ENCODE measurements at regions not wholly inside any gene's neighbourhood (a gene's known extent, or its start where the extent isn't known, plus 50 kb on each side); places are given as distances from the start of the nearest gene placed in this dataset.
"Not testable (repeated sequence)": the region's sequence is repeated elsewhere in the genome, so short reads cannot be mapped to it uniquely, and the experiment has no call there.

DNA sequence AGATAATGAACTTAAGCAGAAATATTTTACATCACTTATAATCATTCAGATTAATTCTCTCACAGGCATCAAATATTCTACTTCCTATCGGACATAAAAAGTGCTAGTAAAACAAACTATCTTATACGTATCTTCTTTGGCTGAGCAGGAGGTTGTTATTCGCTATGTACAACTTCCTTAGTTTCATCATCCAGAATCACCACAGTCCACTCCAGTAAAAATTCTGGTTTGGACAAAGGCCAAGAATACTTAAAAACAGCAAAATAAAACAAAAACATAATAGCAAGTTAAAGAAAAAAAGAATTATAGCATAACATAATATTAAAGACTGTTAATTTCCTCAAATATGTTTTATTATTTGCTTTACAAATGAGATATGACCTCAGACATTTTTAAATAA, 1077.1 kb upstream of the CELF4 start:
- no peak for DNase-seq

DNA sequence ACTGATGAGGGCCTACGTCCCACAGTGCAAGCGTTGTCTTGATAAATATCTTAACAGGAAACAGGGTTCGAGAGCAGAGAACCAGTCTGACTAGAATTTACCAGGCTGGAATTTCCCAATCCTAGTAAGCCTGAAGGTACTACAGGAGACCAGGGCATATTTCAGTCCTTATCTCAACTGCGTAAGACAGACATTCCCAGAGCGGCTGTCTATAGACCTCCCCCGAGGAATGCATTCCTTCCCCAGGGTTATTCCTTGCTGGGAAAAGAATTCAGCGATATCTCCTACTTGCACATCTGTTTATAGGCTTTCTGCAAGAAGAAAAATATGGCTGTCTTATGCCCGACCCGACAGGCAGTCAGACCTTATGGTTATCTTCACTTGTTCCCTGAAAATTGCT, 1074.1 kb upstream of the CELF4 start:
- DNase-seq, result not testable (repeated sequence)

DNA sequence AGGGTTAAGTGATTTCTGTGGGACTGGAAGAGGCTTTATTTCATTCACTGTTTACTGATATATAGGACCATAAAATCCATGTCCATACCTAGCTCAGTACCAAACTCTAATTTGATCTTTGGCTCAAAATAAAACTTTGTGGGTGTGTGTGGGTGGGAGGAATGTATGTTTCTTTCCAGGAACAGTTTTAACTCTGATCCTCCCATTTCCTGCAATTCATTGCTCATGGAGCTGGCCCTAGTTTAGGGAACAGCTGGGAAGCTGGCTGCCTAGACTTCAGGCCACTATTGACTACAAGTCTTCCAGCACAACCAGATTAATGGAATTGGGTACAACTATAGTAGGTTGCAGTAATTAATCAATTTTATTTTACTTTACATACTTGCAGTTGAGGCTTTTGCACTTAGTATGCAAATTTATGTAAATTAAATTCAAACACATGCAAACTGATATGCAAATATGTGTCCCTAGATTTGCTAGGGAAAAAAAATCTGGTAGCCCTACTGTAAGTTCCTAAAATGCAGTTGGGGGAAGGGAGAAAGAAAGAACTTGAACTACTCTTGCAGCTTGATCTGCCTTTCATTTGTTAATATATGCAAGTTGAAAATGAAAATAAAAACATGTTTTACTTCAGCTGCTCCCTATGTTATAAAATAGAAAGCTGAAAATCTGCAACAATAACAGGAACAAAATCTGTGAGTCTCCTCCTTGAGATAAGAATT, 1070.3 kb upstream of the CELF4 start:
- DNase-seq, result no peak

DNA sequence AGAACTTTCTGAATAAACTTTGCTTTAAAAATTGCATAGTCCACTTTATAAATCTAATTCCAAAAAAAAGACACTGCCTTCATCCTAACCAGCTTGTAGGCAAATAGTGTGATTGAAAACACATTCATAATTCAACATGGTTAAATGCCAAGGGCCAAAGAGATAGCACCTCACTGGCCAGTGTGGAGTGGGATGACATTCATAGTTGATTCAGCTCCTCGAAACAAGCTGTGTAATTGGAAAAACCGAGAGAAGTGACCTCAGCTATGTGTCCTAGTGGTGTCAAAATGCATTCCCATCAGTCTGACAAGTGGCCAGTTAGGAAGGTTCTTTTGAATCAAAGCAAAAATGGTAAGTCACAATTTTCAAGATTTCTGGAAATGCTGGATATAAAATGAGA, 1068.5 kb upstream of the CELF4 start:
- DNase-seq, result no peak

DNA sequence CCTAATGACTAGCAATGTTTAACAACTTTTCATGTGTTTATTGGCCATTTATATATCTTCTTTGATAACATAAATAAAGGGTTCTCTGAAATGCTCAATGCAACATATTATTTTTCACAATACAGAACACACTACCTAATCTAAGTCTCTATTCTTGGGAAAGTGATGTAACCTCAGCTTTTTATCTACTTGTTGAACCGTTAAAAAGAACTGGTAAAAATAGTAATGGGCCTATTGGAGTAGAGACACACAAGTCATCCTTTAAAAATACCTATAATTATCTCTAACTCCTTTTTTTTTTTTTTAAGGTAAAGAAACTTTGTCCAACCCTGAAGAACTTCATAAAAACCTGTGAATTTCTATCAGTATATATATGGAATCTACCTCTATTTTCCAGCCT, 1067.7 kb upstream of the CELF4 start:
- DNase-seq, result no peak

DNA sequence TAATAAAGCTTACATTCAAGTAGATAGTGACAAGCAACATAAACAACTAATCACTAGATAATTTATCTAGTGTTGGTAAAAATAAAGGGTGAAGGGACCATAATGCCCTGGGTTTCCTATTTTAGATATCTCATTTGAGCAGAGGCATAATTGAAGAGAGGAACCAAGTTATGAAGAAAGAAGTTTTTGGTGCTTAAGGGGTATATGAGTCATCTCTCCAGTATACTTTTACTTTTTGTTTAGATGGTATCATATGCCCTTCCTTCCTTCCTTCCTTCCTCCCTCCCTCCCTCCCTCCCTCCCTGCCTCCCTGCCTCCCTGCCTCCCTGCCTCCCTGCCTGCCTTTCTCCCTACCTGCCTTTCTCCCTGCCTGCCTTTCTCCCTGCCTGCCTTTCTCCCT, 1053.5 kb upstream of the CELF4 start:
- DNase-seq, result no peak

DNA sequence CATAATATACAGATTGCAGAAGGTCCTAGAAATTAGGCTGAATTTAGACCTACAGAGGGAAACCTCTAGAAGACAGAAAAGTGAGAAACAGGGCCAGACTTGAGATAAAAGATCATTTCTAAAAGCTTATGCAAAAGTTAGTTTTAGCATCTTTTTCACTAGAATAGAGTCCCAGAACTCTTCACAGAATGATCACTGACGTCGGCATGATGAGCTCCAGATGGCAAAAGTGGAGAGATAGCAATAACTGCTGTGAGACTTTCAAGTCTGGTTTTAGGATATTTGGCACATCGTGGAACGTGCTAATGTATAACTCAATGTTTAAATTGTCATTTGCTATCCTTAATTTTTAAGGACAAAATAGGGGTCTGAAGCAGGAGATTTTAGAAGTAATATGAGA, 1050.7 kb upstream of the CELF4 start:
- DNase-seq, result no peak

DNA sequence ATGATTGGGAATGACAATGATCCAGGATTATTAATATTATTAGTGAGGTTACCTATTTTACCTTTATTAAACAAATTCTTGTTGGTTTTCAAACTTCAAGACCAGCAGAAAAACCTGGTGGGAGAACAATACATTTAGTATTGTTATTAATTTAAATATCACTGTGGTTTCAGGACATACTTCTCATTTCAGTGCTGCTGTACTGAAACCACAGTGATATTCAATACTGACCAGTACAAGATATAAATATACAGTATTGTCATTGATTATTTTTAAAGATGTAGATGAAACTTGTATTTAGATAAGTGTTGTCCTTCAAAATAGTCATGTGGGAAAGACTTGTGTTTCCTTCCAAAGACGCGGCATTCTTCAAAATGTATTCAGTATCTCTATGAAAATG, 1047.3 kb upstream of the CELF4 start:
- no peak for DNase-seq

DNA sequence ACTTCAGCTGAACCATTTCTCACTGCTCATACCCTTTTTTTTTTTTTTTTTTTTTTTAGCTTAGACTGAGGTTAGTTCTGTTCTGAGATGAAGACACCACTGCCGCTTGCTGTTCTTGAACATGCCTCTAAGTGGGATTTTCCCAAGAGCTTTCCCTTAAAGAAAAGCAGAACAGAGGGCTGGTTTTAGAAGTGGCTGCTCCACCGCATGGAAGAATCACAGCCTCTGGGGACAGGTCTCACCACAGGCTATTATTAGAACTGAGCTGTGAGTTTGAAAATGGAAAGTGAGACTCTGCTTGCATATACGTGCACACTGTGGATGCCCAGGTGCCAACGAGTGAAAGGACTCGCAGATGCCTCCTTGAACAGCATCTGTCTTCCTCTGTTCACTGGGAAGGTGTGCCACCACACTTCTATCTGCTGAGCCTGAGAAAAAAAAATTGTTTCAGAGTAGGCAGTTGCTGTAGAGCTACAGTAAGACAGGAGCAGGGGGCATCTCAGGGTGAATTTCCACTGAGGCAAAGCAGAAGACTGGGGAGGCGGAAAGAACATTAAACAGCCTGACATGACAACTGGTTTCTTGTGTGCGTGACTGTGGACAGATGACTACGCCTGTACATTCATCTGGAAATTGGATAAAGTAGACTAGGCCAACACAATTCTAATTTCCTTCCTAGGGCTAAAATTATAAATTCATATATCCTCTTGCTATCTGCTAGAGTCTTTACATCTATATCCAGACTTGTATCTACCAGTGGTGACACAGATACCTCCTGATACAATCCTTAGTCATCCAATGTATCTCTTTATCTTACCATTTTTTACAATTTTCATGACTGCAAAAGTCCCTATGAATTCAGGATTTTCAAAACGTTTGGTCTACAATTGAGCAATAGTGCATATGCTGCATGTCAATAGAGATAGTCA, 1045.7 kb upstream of the CELF4 start:
- no peak for DNase-seq

DNA sequence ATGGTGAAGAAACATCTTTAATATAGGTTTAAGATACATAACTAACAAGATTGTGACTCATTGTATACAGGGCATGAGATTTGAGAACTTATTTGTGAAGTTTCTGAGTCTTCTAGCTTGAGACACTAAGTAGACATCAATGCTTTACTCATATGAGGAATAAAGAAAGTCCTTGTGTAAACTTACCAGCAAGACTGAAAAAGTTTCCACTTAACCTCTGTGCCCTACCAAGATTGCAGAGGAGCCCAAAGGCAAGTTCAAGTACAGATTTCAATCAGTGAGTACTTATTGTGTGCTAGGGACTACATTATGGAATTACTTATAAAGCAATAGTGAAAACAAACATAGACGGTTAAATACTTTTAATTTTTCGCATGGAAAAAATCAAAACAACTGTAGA, 1041.2 kb upstream of the CELF4 start:
- no peak for DNase-seq

DNA sequence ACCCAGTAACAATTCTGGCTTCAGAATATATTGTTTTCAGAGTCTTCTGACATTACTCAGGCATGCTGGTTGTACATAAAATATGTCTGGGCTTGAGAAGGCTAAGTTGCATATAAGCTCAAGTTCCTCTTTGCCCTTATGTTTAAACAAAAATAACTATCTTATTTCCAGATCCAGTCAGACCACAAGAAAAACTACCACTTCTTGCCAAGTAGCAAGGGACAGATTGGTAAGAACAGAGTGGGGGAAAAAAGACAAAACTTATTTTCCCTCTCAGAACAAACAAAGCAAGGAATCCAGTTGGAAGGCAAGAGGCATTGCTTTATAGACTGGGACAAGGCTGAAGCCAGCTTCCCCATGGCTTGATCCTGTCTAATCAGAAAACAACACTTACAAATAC, 1036.7 kb upstream of the CELF4 start:
- no peak for DNase-seq

DNA sequence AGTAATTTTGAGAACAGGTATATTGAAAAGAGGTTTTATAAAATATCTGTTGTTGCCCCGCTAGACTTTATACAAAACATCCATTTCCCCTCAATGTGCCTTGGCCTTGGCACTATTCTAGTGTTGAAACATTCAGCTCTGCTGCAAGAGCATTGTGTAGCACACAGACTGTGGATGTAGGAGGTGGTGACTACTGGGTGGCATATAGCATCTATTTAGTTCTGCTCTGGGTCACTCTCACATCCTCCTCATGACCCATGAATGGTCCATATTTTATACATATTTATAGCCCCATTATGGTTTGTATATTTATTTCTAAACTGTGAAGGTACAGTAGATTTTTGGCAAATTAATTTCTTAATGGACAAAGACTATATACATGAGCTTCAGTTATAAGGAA, 1022.0 kb upstream of the CELF4 start:
- no peak for DNase-seq

DNA sequence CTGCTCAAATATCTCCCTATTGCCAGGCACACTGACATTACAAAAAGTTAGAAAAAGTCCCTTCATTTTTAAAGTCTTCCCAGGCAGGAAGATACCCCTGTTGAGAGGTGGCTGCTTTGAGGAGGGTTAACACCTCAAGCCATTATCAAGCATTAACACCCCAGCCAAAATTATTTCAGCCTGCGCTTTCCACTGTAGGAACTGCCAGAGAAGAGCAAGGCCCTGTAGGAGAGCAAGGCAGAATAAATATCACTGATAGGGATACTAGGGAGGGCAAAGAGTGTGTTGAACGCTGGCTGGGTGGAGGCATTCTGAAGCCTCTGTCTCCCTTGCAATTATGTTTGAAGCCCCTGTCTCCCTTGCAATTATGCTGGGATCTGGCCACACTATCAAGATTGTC, 1020.7 kb upstream of the CELF4 start:
- DNase-seq, result no peak

DNA sequence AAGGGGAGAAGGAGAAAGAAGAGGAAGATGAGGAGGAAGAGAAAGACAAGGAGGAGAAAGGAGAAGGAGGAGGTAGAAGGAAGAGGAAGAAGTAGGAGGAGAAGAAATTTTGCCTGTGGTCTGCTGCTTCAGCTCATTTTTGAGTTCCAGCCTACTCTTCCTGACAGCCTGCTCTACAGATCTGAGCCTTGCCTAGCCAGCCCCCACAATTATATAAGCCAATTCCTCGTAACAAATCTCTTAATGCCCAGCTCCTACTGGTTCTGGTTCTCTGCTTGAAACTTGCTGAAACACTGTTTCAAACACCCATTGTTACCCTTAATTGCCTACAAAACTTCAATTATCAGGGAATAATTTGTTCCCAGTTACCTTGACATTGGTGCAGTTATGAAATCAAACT, 1014.2 kb upstream of the CELF4 start:
- DNase-seq, result no peak

DNA sequence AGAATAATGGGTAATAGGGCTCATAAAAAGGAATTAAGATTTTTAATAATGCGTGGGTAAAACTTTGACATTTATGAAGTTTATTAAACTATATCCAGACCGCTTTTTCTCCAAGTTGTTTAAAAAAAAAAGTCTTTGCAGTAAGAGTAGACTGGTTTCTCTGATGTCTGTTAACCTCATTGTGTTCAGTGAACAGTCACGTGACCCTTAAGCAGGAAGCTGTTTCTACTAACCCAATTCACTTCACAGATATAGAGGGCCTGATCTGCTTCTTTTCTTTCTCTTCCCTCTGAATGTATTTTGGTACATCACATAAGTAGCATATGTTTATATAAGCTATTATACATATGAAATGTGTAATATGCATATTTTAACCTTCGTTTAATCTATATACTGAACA, 1011.3 kb upstream of the CELF4 start:
- no peak for DNase-seq

DNA sequence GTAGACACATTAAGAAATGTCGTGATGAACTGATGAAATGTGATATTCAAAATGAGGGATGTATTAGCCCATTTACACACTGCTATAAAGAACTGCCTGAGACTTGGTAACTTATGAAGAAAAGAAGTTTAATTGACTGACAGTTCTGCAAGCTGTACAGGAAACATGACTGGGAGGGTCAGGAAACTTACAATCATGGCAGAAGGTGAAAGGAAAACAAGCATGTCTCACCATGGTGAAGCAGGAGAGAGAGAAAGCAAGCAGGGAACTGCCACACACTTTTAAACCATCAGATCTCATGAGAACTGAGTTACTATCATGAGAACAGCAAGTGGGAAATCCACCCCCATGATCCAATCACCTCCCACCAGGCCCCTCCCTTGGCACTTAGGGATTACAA, 1010.8 kb upstream of the CELF4 start:
- DNase-seq, result no peak

DNA sequence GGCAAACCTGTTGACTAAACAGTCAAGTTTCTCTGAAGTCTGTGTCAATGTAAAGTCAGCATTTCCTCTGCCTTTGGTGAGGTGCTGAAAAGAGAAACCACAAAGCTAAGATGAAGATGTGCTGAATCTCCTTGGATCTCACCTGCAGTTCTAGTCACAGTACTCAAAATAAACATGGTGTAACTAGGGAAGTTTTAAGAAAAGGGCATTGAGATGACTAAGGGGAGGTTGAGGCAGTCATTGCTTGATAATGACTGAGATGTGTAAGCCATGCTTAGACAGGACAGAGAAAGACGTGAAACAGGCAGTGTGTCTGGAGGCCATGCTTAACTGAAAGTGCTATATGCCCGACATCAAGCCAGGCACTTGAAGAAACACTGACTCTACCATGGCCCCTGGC, 1010.0 kb upstream of the CELF4 start:
- no peak for DNase-seq

DNA sequence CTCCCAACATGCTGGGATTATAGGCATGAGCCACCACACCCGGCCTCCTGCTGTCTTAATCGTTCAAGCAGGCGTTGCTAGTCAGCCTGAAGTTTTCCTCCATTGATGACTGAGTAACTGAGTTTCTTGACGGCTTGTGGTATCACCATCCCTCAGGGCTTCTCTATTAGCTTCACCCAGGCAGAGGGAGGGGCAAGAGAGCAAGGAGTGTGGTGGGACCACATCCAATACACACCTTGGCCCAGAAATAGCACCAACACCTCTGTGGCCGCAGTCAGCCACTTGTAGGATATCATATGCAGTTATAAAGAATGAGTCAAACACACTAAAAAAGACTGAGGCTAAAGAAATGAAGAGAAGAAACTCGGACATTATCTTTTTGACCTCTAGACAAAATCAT, 1009.4 kb upstream of the CELF4 start:
- DNase-seq, result no peak

DNA sequence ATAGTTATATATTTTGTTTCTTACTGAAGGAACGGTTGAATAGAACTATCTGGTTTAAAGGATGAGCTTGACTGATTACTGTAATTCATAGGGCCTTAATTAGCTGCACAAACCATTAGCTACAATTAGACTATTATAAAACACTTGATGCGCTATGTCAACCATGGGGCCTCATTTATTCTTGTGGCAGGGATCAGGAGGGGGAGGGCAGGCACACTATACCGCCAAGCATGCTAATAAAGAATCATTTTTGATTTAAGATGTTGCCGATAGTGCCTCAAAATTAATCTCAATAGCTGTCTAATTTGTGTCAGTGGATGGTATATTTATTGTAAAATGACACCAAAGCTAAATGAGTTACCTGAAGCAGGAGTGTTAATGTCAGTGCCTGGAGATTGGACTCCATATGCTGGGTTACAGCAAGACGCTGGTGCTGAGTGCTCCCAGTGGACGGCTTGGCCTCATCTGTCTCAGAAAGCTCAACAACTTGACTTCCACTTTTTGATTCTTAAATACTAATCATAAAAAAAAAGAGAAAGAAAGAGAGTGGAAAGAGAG, 1007.0 kb upstream of the CELF4 start:
- no peak for DNase-seq

DNA sequence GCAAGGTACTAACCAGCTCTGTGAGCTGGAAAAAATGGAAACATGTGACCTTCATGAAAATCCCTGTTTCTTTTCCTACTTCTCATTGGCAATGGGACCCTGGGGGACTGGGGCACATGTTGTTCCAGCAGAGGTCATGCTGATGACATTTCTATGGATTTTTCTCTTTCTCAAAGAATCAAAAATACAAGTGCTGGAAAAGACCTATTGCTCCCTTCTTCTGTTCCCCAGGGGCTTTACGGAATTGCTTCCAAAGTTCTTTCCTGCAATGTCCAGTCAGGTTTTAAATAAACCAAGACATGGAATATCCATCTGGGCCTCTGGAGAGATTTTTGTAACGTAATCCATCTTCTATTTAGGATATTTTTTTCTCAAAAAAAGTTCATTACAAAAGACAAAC, 1006.1 kb upstream of the CELF4 start:
- DNase-seq, result no peak

DNA sequence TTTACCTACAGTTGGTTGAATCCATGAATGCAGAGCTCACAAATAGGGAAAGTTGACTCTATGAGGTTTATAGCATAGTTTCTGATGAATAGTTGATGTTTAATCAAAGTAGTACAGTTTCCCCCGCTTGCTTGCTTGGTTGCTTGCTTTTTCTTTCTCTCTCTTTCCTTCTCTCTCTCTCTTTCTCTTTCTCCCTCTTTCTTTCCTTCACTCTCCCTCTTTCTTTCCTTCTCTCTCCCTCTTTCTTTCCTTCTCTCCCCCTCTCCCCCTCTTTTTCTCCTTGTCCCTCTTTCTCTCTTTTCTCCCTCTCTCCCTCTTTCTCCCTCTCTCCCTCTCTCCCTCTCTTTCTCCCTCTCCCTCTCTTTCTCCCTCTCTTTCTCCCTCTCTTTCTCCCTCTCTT, 999.9 kb upstream of the CELF4 start:
- DNase-seq, result no peak

DNA sequence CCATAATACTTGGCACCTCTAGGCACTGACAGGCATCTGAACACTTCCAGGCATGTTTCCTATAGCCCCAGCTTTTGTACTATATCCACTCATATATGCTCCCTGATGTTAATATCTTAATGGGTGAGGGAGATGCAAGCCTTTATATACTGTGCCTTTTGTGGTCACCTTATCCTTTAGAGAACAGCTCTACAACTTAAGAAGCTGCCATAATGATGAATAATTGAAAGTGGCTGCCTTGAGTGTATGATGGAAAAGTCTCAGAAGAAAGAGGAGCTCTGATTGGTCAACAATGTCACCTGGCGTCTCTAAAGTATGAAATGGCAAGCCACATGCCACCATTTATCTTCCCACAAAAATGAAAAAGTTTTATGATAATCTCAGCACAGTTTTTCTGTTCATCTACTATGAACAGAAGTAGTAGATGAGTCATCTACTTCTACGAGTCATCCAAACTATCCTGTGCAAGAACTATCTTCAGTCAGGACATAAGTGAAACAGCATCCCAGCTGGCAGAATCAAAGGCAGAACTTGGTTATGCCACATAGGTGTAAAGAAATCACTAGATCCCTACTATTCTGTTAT, 997.9 kb upstream of the CELF4 start:
- DNase-seq, result no peak

DNA sequence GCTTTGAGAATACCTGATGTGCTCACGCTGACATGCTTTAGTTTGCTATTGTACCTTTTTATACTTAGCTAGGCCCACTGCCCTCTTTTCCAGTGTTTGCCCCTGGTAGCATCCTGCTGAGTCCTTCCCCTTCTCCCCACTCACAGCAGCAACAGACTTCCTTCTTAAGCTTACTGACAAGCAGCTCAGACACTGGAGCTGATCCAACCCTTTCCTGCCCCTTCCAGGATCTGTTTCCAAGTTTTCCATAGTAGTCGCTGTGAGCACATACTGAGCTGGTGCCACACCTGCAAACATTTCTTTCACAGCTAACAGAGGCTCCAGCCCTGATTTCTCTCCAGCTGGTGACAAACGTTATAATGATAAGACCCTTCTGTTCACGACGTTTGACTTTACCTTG, 991.4 kb upstream of the CELF4 start:
- no peak for DNase-seq

Data from NCI-H2081 treated with DMSO at 0.1 percent for 48 hours (cell line).